ENCODE measurements at regions not wholly inside any gene's neighbourhood (a gene's known extent, or its start where the extent isn't known, plus 50 kb on each side); places are given as distances from the start of the nearest gene placed in this dataset.

GRCh38 chr2:104772996-104773395 is 80.9 kb upstream of the POU3F3 start:
- TF ChIP-seq OSR1 (CRISPR knock-in tag; IDR thresholded peaks at IDR 0.05) (no peak), ZNF565 (CRISPR knock-in tag; conservative IDR thresholded peaks at IDR 0.05; ENCODE audit: low read depth) (no peak), BACH2 (CRISPR knock-in tag; IDR thresholded peaks at IDR 0.05; ENCODE audit: borderline replicate concordance) (no peak), RARB (CRISPR knock-in tag; IDR thresholded peaks at IDR 0.05) (no peak), SNAI2 (CRISPR knock-in tag; IDR thresholded peaks at IDR 0.05) (no peak), POU6F1 (CRISPR knock-in tag; IDR thresholded peaks at IDR 0.05; ENCODE audit: borderline replicate concordance, low read depth) (no peak), ESRRG (CRISPR knock-in tag; IDR thresholded peaks at IDR 0.05) (no peak), CREB5 (CRISPR knock-in tag; IDR thresholded peaks at IDR 0.05; ENCODE audit: low read depth) (no peak), ZNF8 (CRISPR knock-in tag; IDR thresholded peaks at IDR 0.05) (no peak), ZFP3 (CRISPR knock-in tag; IDR thresholded peaks at IDR 0.05) (no peak), ARNTL (CRISPR knock-in tag; IDR thresholded peaks at IDR 0.05; ENCODE audit: borderline replicate concordance, low read depth) (no peak), TOX (CRISPR knock-in tag; IDR thresholded peaks at IDR 0.05; ENCODE audit: borderline replicate concordance) (no peak), PATZ1 (CRISPR knock-in tag; IDR thresholded peaks at IDR 0.05; ENCODE audit: borderline replicate concordance) (no peak)

Data from SK-N-SH treated with all-trans-retinoic acid at 6 μM for 48 hours (cell line).